ENCODE measurements at regions not wholly inside any gene's neighbourhood (a gene's known extent, or its start where the extent isn't known, plus 50 kb on each side); places are given as distances from the start of the nearest gene placed in this dataset.

DNA sequence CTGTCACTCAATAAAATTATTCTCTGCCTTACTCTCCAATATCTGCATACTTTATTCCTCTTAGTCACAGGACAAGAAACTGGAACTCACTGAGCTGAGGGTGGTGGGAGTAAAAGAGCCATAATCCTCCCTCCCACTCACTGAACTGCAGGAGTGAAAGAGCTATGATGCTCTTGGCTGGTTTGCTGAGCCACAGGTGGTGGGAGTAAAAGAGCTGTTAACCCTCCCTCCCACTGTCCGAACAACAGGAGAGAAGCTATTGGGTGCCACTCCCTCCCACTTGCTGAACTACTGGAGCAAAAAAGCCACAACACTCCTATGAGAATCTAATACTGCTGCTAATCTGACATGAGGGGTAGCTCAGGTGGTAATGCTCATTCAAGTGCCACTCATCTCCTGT lies 391.0 kb downstream of the NSUN3 start:
- Histone ChIP-seq H3K9me2 (replicated peaks; ENCODE audit: insufficient read depth) (no peaks in the 10 kb centered on the region), H3K27me3 (no peaks in the 10 kb centered on the region), H3K79me2 (no peaks in the 10 kb centered on the region), H4K20me1 (ENCODE audit: insufficient read depth, poor library complexity, severe bottlenecking) (no peaks in the 10 kb centered on the region), H3K4me2 (no peak overlapping the region), H3K4me3 (no peak overlapping the region), H2AFZ (no peak overlapping the region), H3K27ac (no peak overlapping the region), H3K4me1 (ENCODE audit: insufficient read depth) (no peaks in the 10 kb centered on the region), H3K36me3 (replicated peaks; ENCODE audit: insufficient read depth, low read depth) (no peaks in the 10 kb centered on the region), H3K9me3 (ENCODE audit: low read depth) (no peaks in the 10 kb centered on the region)
- TF ChIP-seq EZH2phosphoT487 (IDR thresholded peaks at IDR 0.05; ENCODE audit: low read depth, severe bottlenecking, unreplicated experiment) (no peak), EZH2 (IDR thresholded peaks at IDR 0.05; ENCODE audit: borderline replicate concordance) (no peak)
- TF ChIP-seq, protein P1, sequence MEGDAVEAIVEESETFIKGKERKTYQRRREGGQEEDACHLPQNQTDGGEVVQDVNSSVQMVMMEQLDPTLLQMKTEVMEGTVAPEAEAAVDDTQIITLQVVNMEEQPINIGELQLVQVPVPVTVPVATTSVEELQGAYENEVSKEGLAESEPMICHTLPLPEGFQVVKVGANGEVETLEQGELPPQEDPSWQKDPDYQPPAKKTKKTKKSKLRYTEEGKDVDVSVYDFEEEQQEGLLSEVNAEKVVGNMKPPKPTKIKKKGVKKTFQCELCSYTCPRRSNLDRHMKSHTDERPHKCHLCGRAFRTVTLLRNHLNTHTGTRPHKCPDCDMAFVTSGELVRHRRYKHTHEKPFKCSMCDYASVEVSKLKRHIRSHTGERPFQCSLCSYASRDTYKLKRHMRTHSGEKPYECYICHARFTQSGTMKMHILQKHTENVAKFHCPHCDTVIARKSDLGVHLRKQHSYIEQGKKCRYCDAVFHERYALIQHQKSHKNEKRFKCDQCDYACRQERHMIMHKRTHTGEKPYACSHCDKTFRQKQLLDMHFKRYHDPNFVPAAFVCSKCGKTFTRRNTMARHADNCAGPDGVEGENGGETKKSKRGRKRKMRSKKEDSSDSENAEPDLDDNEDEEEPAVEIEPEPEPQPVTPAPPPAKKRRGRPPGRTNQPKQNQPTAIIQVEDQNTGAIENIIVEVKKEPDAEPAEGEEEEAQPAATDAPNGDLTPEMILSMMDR (IDR thresholded peaks at IDR 0.05; ENCODE audit: poor library complexity) = no peak
- no peak for DNase-seq (ENCODE audit: low spot score)
- 87% methylated on average over 1 of the region's 1 CpG for WGBS (ENCODE audit: low lambda C conversion rate, missing lambda C conversion rate)

DNA sequence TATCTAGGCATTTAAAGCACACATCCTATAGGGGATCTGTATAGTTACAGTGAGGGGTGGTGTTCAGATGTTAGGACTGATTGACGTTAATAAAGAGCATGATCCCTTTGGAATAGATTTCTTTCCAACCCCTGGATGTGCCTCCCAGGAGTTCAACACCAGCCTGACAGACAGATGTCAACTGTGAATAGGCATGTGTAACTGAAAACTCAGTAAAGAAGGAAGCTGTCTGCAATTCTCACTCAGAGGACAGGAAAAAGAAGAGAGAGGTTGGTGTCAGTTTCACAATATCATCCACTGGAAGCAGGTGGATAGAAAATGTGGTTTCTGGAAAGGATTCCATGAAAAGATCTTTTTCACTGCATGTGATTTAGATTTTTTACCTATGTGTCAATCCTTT lies 396.3 kb downstream of the NSUN3 start:
- H3K4me1 ChIP-seq (ENCODE audit: insufficient read depth) = no peaks in the 10 kb centered on the region
- H3K4me2 ChIP-seq = no peak overlapping the region
- H3K9me2 ChIP-seq (replicated peaks; ENCODE audit: insufficient read depth) = no peaks in the 10 kb centered on the region
- no peaks in the 10 kb centered on the region for H3K79me2 ChIP-seq
- H3K9me3 ChIP-seq (ENCODE audit: low read depth) = no peaks in the 10 kb centered on the region
- no peak overlapping the region for H3K27ac ChIP-seq
- no peak overlapping the region for H2AFZ ChIP-seq
- no peaks in the 10 kb centered on the region for H4K20me1 ChIP-seq (ENCODE audit: insufficient read depth, poor library complexity, severe bottlenecking)
- H3K36me3 ChIP-seq (replicated peaks; ENCODE audit: insufficient read depth, low read depth) = no peaks in the 10 kb centered on the region
- DNase-seq (ENCODE audit: low spot score) = no peak
- no peak for TF ChIP-seq EZH2 (IDR thresholded peaks at IDR 0.05; ENCODE audit: borderline replicate concordance)
- TF ChIP-seq EZH2phosphoT487 (IDR thresholded peaks at IDR 0.05; ENCODE audit: low read depth, severe bottlenecking, unreplicated experiment) = no peak
- TF ChIP-seq, protein P1 (IDR thresholded peaks at IDR 0.05; ENCODE audit: poor library complexity) = no peak
- WGBS (ENCODE audit: low lambda C conversion rate, missing lambda C conversion rate) = 95% methylated on average over 1 of the region's 1 CpG
- H3K4me3 ChIP-seq = no peak overlapping the region
- H3K27me3 ChIP-seq = no peaks in the 10 kb centered on the region

DNA sequence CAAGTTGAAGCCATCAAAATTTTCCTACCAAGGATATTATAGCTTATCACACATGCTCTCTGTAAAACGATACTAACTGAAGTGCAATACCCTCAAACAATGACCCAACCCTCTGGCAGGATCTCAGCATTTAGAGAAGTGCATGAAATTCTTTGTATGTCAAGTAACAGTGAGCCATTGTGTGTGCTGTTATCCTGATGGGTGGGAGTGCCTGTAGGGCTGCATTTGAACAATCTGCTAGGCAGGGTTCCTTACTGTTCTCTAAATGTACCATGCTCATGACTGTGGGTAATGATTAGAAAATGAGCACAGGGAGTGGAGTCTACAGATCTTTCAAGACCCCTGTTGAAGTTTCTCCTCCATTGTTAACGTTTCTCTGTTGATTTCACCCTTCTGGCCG lies 398.1 kb downstream of the NSUN3 start:
- H3K79me2 ChIP-seq = no peaks in the 10 kb centered on the region
- H3K27me3 ChIP-seq = no peaks in the 10 kb centered on the region
- no peak overlapping the region for H3K4me2 ChIP-seq
- no peaks in the 10 kb centered on the region for H3K36me3 ChIP-seq (replicated peaks; ENCODE audit: insufficient read depth, low read depth)
- H3K4me1 ChIP-seq (ENCODE audit: insufficient read depth) = no peaks in the 10 kb centered on the region
- H3K9me2 ChIP-seq (replicated peaks; ENCODE audit: insufficient read depth) = no peaks in the 10 kb centered on the region
- H2AFZ ChIP-seq = no peak overlapping the region
- WGBS (ENCODE audit: low lambda C conversion rate, missing lambda C conversion rate) = 74% methylated on average over 3 of the region's 3 CpGs
- TF ChIP-seq EZH2 (IDR thresholded peaks at IDR 0.05; ENCODE audit: borderline replicate concordance) (no peak), EZH2phosphoT487 (IDR thresholded peaks at IDR 0.05; ENCODE audit: low read depth, severe bottlenecking, unreplicated experiment) (no peak)
- TF ChIP-seq, protein P1 (IDR thresholded peaks at IDR 0.05; ENCODE audit: poor library complexity) = no peak
- H3K27ac ChIP-seq = no peak overlapping the region
- H3K4me3 ChIP-seq = no peak overlapping the region
- H4K20me1 ChIP-seq (ENCODE audit: insufficient read depth, poor library complexity, severe bottlenecking) = no peaks in the 10 kb centered on the region
- H3K9me3 ChIP-seq (ENCODE audit: low read depth) = no peaks in the 10 kb centered on the region
- DNase-seq (ENCODE audit: low spot score) = no peak

DNA sequence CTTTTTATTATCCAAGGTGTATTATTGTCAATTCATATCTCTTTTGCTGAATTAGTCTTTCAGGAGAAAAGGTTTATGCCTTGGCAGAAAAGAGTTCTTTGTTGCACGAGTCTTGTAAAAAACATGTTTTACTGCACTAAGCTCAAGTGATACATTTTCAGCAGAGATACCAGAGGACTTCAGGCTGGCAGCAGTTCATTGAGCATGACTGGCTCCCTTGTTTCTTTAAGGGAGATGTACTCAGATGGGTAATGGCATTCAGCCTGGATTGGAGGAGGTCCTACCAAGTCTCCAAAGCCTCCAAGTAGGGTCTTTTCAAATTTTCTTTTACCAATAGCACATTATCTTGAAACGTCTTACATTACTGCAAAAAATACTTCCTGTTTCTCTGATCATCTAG lies 400.1 kb downstream of the NSUN3 start:
- WGBS (ENCODE audit: low lambda C conversion rate, missing lambda C conversion rate) = 71% methylated on average over 2 of the region's 2 CpGs
- H3K4me1 ChIP-seq (ENCODE audit: insufficient read depth) = no peaks in the 10 kb centered on the region
- no peaks in the 10 kb centered on the region for H4K20me1 ChIP-seq (ENCODE audit: insufficient read depth, poor library complexity, severe bottlenecking)
- no peaks in the 10 kb centered on the region for H3K27me3 ChIP-seq
- no peak for DNase-seq (ENCODE audit: low spot score)
- H2AFZ ChIP-seq = no peak overlapping the region
- H3K27ac ChIP-seq = no peak overlapping the region
- no peaks in the 10 kb centered on the region for H3K9me3 ChIP-seq (ENCODE audit: low read depth)
- H3K36me3 ChIP-seq (replicated peaks; ENCODE audit: insufficient read depth, low read depth) = no peaks in the 10 kb centered on the region
- TF ChIP-seq EZH2 (IDR thresholded peaks at IDR 0.05; ENCODE audit: borderline replicate concordance) (no peak), EZH2phosphoT487 (IDR thresholded peaks at IDR 0.05; ENCODE audit: low read depth, severe bottlenecking, unreplicated experiment) (no peak)
- TF ChIP-seq, protein P1 (IDR thresholded peaks at IDR 0.05; ENCODE audit: poor library complexity) = no peak
- H3K9me2 ChIP-seq (replicated peaks; ENCODE audit: insufficient read depth) = no peaks in the 10 kb centered on the region
- no peaks in the 10 kb centered on the region for H3K79me2 ChIP-seq
- H3K4me3 ChIP-seq = no peak overlapping the region
- no peak overlapping the region for H3K4me2 ChIP-seq
